ENCODE measurements at regions not wholly inside any gene's neighbourhood (a gene's known extent, or its start where the extent isn't known, plus 50 kb on each side); places are given as distances from the start of the nearest gene placed in this dataset.

DNA sequence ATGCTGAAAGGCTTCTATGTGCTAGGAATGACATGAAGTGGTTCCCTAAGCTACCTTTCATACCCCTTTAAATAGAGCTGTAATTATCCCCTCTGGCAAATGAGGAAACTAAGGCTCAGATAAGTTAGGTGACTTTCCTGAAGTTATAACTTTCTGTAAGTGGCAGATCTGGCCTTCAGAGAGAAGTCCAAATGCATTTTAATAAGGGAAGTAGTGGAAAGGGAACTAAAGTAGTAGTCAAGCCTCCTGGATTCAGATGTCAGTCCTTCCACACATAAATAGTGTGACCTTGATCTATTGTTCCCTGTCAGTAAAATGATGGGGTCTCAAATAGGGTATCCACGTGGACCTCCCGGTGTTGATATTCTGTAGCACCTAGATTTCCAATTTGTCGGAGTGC, 277.7 kb downstream of the EDEM1 start:
- TF ChIP-seq, protein P1, sequence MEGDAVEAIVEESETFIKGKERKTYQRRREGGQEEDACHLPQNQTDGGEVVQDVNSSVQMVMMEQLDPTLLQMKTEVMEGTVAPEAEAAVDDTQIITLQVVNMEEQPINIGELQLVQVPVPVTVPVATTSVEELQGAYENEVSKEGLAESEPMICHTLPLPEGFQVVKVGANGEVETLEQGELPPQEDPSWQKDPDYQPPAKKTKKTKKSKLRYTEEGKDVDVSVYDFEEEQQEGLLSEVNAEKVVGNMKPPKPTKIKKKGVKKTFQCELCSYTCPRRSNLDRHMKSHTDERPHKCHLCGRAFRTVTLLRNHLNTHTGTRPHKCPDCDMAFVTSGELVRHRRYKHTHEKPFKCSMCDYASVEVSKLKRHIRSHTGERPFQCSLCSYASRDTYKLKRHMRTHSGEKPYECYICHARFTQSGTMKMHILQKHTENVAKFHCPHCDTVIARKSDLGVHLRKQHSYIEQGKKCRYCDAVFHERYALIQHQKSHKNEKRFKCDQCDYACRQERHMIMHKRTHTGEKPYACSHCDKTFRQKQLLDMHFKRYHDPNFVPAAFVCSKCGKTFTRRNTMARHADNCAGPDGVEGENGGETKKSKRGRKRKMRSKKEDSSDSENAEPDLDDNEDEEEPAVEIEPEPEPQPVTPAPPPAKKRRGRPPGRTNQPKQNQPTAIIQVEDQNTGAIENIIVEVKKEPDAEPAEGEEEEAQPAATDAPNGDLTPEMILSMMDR (IDR thresholded peaks at IDR 0.05): no peak
- TF ChIP-seq POLR2A (IDR thresholded peaks at IDR 0.05): no peak
